Neural cell (in vitro differentiated cells): ENCODE measurements at regions not wholly inside any gene's neighbourhood (a gene's known extent, or its start where the extent isn't known, plus 50 kb on each side); places are given as distances from the start of the nearest gene placed in this dataset.

Experiments
- H2AFZ ChIP-seq: fragments of 200-600, 300-800 bp; sonication (generic), shearing (Covaris generic); 2 replicates; pipeline ENCODE4 v1.6.0; 2014; ENCODE audit warnings: low read depth, mild to moderate bottlenecking, antibody characterized with exemption, low read length, moderate library complexity
- H3F3A ChIP-seq: fragments of 200-600 bp; shearing (Covaris generic); 2 replicates; pipeline ENCODE4 v1.6.1; 2016; ENCODE audit warnings: mild to moderate bottlenecking, moderate library complexity, mixed read lengths, antibody characterized with exemption, low read length; ENCODE audit not compliant: insufficient read depth, poor library complexity, severe bottlenecking
- H3K27ac ChIP-seq: fragments of 200-600, 300-800 bp; sonication (generic), shearing (Covaris generic); 2 replicates; pipeline ENCODE4 v1.5.1; 2014; ENCODE audit warnings: mild to moderate bottlenecking, low read length, moderate library complexity
- H3K27me3 ChIP-seq: fragments of 300-800, 200-600 bp; sonication (generic), shearing (Covaris generic); 2 replicates; pipeline ENCODE4 v1.6.0; 2014; ENCODE audit warnings: mild to moderate bottlenecking, low read depth, low read length, moderate library complexity; ENCODE audit not compliant: insufficient read depth
- H3K36me3 ChIP-seq: fragments of 300-800, 200-600 bp; sonication (generic), shearing (Covaris generic); 2 replicates; pipeline ENCODE4 v1.5.1; 2014; ENCODE audit warnings: mild to moderate bottlenecking, antibody characterized with exemption, low read length, moderate library complexity; ENCODE audit not compliant: insufficient read depth
- H3K4me2 ChIP-seq: fragments of 300-800, 200-600 bp; sonication (generic), shearing (Covaris generic); 2 replicates; pipeline ENCODE4 v1.6.0; 2014; ENCODE audit warnings: mild to moderate bottlenecking, low read length
- H3K4me3 ChIP-seq: fragments of 300-800, 200-600 bp; sonication (generic), shearing (Covaris generic); 2 replicates; pipeline ENCODE4 v1.5.1; 2014; ENCODE audit warnings: mild to moderate bottlenecking, low read length, moderate library complexity
- H3K79me2 ChIP-seq: fragments of 200-600 bp; shearing (Covaris generic); replicated peaks from 2 replicates; pipeline ENCODE4 v1.6.0; 2014; ENCODE audit warnings: mild to moderate bottlenecking, low read length, moderate library complexity; ENCODE audit not compliant: insufficient read depth
- H3K9ac ChIP-seq: fragments of 300-800, 200-600 bp; sonication (generic), shearing (Covaris generic); 2 replicates; pipeline ENCODE4 v1.6.1; 2016; ENCODE audit warnings: mild to moderate bottlenecking, low read length, mixed read lengths
- H3K9me2 ChIP-seq: fragments of 200-600 bp; shearing (Covaris generic); 2 replicates; pipeline ENCODE4 v1.6.1; 2016; ENCODE audit warnings: mild to moderate bottlenecking, low read length, mixed read lengths; ENCODE audit not compliant: insufficient read depth
- H3K9me3 ChIP-seq: fragments of 200-600, 300-800 bp; sonication (generic), shearing (Covaris generic); 2 replicates; pipeline ENCODE4 v1.6.1; 2016; ENCODE audit warnings: mild to moderate bottlenecking, mixed run types, low read length, moderate library complexity, mixed read lengths
- H4K20me1 ChIP-seq: fragments of 200-600 bp; shearing (Covaris generic); 2 replicates; pipeline ENCODE4 v1.6.1; 2016; ENCODE audit warnings: mild to moderate bottlenecking, mixed run types; ENCODE audit not compliant: insufficient read depth
- CTCF ChIP-seq: fragments of 450-650 bp; IDR thresholded peaks from 2 replicates; pipeline ENCODE4 v1.5.1; 2014; ENCODE audit warnings: antibody characterized with exemption, mild to moderate bottlenecking, moderate library complexity; ENCODE audit not compliant: poor library complexity, severe bottlenecking
- EP300 ChIP-seq: fragments of 450-650 bp; conservative IDR thresholded peaks from 2 replicates; pipeline ENCODE4 v1.6.1; 2014; ENCODE audit warnings: antibody characterized with exemption, mild to moderate bottlenecking, moderate library complexity; ENCODE audit not compliant: poor library complexity, severe bottlenecking
- EZH2 ChIP-seq: fragments of 200-600, 300-800 bp; shearing (Covaris generic), sonication (generic); IDR thresholded peaks from 2 replicates; pipeline ENCODE4 v1.6.1; 2014; ENCODE audit warnings: antibody characterized with exemption, low read length, borderline replicate concordance, mild to moderate bottlenecking; ENCODE audit not compliant: insufficient read depth, poor library complexity, severe bottlenecking
- MXI1 ChIP-seq: fragments of 450-650 bp; conservative IDR thresholded peaks from 2 replicates; pipeline ENCODE4 v1.6.1; 2014; ENCODE audit warnings: antibody characterized with exemption, mild to moderate bottlenecking; ENCODE audit not compliant: poor library complexity, severe bottlenecking
- POLR2AphosphoS5 ChIP-seq: IDR thresholded peaks from 2 replicates; pipeline ENCODE4 v1.6.1; 2012
- RAD21 ChIP-seq: fragments of 450-650 bp; conservative IDR thresholded peaks from 2 replicates; pipeline ENCODE4 v1.6.1; 2014; ENCODE audit warnings: antibody characterized with exemption, mild to moderate bottlenecking, moderate library complexity
- REST ChIP-seq: IDR thresholded peaks from 2 replicates; pipeline ENCODE4 v1.6.1; 2012; ENCODE audit warnings: borderline replicate concordance
- SMC3 ChIP-seq: fragments of 450-650 bp; conservative IDR thresholded peaks from 2 replicates; pipeline ENCODE4 v1.6.1; 2014; ENCODE audit warnings: antibody characterized with exemption, mild to moderate bottlenecking, moderate library complexity; ENCODE audit not compliant: poor library complexity
- TAF1 ChIP-seq: IDR thresholded peaks from 2 replicates; pipeline ENCODE4 v1.6.1; 2012; ENCODE audit warnings: low read depth

- Histone ChIP-seq H3K9me2 (no peaks in the 10 kb centered on the region), H3K9ac (no peak overlapping the region), H3F3A (no peaks in the 10 kb centered on the region), H3K4me2 (no peak overlapping the region), H2AFZ (no peak overlapping the region), H3K4me3 (no peak overlapping the region), H3K27me3 (no peaks in the 10 kb centered on the region), H3K9me3 (peaks cover 3% of the 10 kb centered on the region), H4K20me1 (no peaks in the 10 kb centered on the region), H3K79me2 (no peaks in the 10 kb centered on the region), H3K27ac (no peak overlapping the region), H3K36me3 (no peaks in the 10 kb centered on the region)
- no peak for TF ChIP-seq MXI1
- TF ChIP-seq CTCF = no peak
- no peak for TF ChIP-seq POLR2AphosphoS5
- TF ChIP-seq EZH2 = no peak
- TF ChIP-seq RAD21 = no peak
- no peak for TF ChIP-seq EP300
- TF ChIP-seq REST = no peak
- no peak for TF ChIP-seq SMC3
- TF ChIP-seq TAF1 = no peak
These were observed 279.2 kb downstream of the PIK3R1 start for GRCh38 chr5:68494771-68495170.

- TF ChIP-seq POLR2AphosphoS5 (no peak), EZH2 (no peak), TAF1 (no peak), SMC3 (no peak)
- H3K36me3 ChIP-seq = no peaks in the 10 kb centered on the region
- no peaks in the 10 kb centered on the region for H3F3A ChIP-seq
- H3K27me3 ChIP-seq = no peaks in the 10 kb centered on the region
- no peak overlapping the region for H3K9ac ChIP-seq
- peaks cover 3% of the 10 kb centered on the region for H3K9me3 ChIP-seq
- no peaks in the 10 kb centered on the region for H3K9me2 ChIP-seq
- H3K27ac ChIP-seq = no peak overlapping the region
- H3K4me3 ChIP-seq = no peak overlapping the region
- no peak overlapping the region for H3K4me2 ChIP-seq
- H2AFZ ChIP-seq = no peak overlapping the region
- no peaks in the 10 kb centered on the region for H4K20me1 ChIP-seq
- no peaks in the 10 kb centered on the region for H3K79me2 ChIP-seq
These were observed 284.4 kb downstream of the PIK3R1 start for GRCh38 chr5:68499987-68500386.

GRCh38 chr5:68500813-68501212, 285.3 kb downstream of the PIK3R1 start:
- no peaks in the 10 kb centered on the region for H3K27me3 ChIP-seq
- no peak overlapping the region for H2AFZ ChIP-seq
- no peaks in the 10 kb centered on the region for H3F3A ChIP-seq
- no peak overlapping the region for H3K4me2 ChIP-seq
- H3K27ac ChIP-seq = no peak overlapping the region
- H3K79me2 ChIP-seq = no peaks in the 10 kb centered on the region
- TF ChIP-seq POLR2AphosphoS5 = no peak
- TF ChIP-seq REST = no peak
- TF ChIP-seq SMC3 = no peak
- no peak for TF ChIP-seq TAF1
- no peak for TF ChIP-seq EP300
- no peak for TF ChIP-seq RAD21
- TF ChIP-seq MXI1 = no peak
- TF ChIP-seq EZH2 = no peak
- no peak for TF ChIP-seq CTCF
- no peak overlapping the region for H3K4me3 ChIP-seq
- H3K9me3 ChIP-seq = peaks cover 3% of the 10 kb centered on the region
- no peaks in the 10 kb centered on the region for H3K36me3 ChIP-seq
- no peaks in the 10 kb centered on the region for H3K9me2 ChIP-seq
- no peaks in the 10 kb centered on the region for H4K20me1 ChIP-seq
- no peak overlapping the region for H3K9ac ChIP-seq
